Neural crest cell (in vitro differentiated cells): ENCODE measurements at regions not wholly inside any gene's neighbourhood (a gene's known extent, or its start where the extent isn't known, plus 50 kb on each side); places are given as distances from the start of the nearest gene placed in this dataset.

Experiments used
- DNase-seq: peaks from one replicate; pipeline ENCODE4 v3.0.0; 2021; ENCODE audit warnings: low read depth, mixed read lengths, low spot score
- H3K27ac Mint-ChIP-seq: one replicate; pipeline ENCODE4 v1.8.0; 2021; ENCODE audit warnings: mild to moderate bottlenecking, mixed read lengths; ENCODE audit not compliant: unreplicated experiment
- H3K27me3 Mint-ChIP-seq: 2 replicates; pipeline ENCODE4 v1.8.0; 2021; ENCODE audit warnings: low read depth, mild to moderate bottlenecking, mixed read lengths
- H3K36me3 Mint-ChIP-seq: 2 replicates; pipeline ENCODE4 v1.8.0; 2021; ENCODE audit warnings: low read depth, mild to moderate bottlenecking, mixed read lengths
- H3K4me1 Mint-ChIP-seq: 2 replicates; pipeline ENCODE4 v1.8.0; 2021; ENCODE audit warnings: mixed read lengths
- H3K4me3 Mint-ChIP-seq: one replicate; pipeline ENCODE4 v1.8.0; 2021; ENCODE audit warnings: mild to moderate bottlenecking, mixed read lengths
- H3K9me3 Mint-ChIP-seq: 2 replicates; pipeline ENCODE4 v1.8.0; 2021; ENCODE audit warnings: mixed read lengths
- CTCF ChIP-seq: fragments of 200-600 bp; sonication (generic); conservative IDR thresholded peaks from 2 replicates; pipeline ENCODE4 v1.5.0; 2021; ENCODE audit warnings: antibody characterized with exemption, mild to moderate bottlenecking

DNA sequence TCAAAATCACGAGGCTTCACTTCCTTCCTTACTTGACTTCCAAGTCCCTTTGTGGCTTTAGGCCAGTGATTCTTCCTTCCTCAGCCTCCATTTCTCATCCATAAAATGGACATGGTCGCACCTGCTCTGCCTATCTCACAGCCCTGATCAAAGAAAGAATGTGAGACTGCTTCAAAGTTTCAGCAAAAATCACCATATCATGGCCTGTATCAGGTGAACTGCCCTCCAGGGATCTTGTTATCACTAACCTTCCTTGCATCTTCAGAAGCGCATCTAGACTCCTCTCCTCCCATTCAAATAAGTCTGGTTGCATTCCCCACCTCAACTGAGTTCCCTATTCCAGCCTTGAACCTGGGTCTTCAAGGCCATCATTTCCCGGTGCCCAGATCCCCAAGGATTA, 96.5 kb downstream of the TTC32 start:
- TF ChIP-seq CTCF: no peak
- no peak overlapping the region for H3K4me3 Mint-ChIP-seq
- H3K27ac Mint-ChIP-seq: peak overlapping the region; percentile 63
- DNase-seq: no peak
- no peaks in the 10 kb centered on the region for H3K9me3 Mint-ChIP-seq
- no peaks in the 10 kb centered on the region for H3K4me1 Mint-ChIP-seq
- H3K27me3 Mint-ChIP-seq: no peaks in the 10 kb centered on the region
- H3K36me3 Mint-ChIP-seq: no peaks in the 10 kb centered on the region

DNA sequence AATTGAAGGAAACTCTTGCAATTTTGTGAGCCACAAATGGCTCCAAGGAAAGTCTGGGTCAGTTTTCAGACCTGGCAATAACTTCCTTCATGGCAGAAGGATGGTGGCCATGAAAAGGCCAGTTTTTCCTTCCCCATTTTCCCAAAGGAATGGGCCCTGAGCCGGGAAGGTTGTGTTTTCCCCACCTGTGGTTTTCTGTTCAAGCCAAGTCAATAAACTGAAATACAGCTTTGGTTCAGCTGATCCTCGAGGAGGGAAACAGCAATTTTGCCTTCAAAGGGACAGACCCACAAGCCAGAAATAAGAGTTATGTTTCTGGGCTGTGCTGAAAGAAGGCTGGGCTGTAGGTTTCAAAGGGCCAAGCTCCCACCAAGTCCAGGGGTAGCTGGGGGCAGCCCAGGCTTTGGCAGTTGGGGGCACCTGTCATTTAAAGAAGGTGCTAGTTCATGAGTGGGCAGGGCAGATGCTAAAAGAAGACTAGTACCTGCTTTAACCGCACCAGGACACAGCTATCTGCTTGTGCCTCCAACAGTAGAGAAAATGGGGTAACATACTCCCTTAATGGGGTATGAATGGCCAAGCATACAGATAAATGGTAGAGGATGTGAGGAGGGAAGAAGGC, 97.0 kb downstream of the TTC32 start:
- no peak for TF ChIP-seq CTCF
- no peaks in the 10 kb centered on the region for H3K36me3 Mint-ChIP-seq
- H3K9me3 Mint-ChIP-seq: no peaks in the 10 kb centered on the region
- DNase-seq: no peak
- H3K4me1 Mint-ChIP-seq: no peaks in the 10 kb centered on the region
- H3K27ac Mint-ChIP-seq: no peak overlapping the region
- H3K27me3 Mint-ChIP-seq: no peaks in the 10 kb centered on the region
- no peak overlapping the region for H3K4me3 Mint-ChIP-seq

- Mint-ChIP-seq H3K4me1 (no peaks in the 10 kb centered on the region), H3K36me3 (no peaks in the 10 kb centered on the region), H3K27me3 (no peaks in the 10 kb centered on the region), H3K27ac (no peak overlapping the region), H3K4me3 (no peak overlapping the region), H3K9me3 (no peaks in the 10 kb centered on the region)
- no peak for DNase-seq
- TF ChIP-seq CTCF: no peak
These were observed 99.5 kb downstream of the TTC32 start for GRCh38 chr2:19802086-19802841.

DNA sequence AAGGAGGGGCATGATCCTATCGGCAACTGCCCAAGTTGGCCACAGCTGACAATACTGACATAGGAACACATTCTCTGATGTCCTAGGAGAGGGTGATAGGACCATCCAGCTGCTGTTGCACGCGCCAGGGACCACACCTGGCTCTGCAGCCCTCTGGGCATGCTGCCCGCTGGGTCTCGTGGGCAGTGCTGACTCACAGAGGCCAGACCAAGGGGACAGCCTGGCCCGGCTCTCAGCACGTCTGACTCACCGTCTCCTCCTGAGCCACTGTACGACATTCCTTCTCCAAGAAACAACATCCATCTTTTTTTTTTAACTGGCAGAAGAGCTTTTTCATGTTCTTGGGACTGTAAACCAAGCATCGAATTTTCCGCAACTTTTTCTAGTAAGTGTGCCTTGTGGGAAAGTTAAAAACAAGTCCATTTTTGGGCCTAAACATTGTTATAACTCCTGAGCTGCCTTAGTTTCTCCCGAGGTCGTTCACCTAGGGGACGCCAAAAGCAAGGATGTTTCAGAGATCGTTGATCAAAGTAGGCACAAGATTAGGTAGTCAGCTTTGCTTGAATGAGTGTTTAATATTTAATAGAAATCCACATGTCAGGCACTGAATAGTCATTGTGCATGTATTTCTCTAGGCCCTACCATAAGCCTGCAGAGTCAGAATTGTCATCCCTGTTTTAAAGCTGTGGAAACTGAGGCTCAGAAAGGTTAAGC, 100.3 kb downstream of the TTC32 start:
- no peaks in the 10 kb centered on the region for H3K36me3 Mint-ChIP-seq
- H3K4me3 Mint-ChIP-seq: no peak overlapping the region
- no peak for TF ChIP-seq CTCF
- DNase-seq: no peak
- H3K27me3 Mint-ChIP-seq: no peaks in the 10 kb centered on the region
- no peak overlapping the region for H3K27ac Mint-ChIP-seq
- no peaks in the 10 kb centered on the region for H3K9me3 Mint-ChIP-seq
- no peaks in the 10 kb centered on the region for H3K4me1 Mint-ChIP-seq

DNA sequence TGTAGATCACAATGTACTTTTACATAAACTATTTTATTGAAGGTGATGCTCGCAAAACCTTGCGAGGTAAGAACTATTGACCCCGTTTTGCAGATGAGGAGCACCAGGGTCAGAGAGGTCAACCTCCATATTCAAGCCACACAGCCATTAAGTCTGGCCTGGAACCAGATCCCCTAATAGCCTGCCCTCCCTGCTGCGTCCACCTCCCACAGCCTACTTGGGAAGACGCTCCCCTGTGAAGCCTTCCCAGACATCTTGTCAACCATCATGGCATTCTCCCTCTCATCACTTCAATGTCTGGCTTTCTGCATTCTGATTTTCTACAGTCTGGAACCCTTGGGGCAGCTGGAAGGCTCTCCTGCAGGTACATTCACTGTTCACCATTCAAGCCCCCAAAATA, 101.0 kb downstream of the TTC32 start:
- H3K4me3 Mint-ChIP-seq: no peak overlapping the region
- no peaks in the 10 kb centered on the region for H3K4me1 Mint-ChIP-seq
- no peaks in the 10 kb centered on the region for H3K9me3 Mint-ChIP-seq
- no peak for TF ChIP-seq CTCF
- no peaks in the 10 kb centered on the region for H3K36me3 Mint-ChIP-seq
- H3K27me3 Mint-ChIP-seq: no peaks in the 10 kb centered on the region
- no peak overlapping the region for H3K27ac Mint-ChIP-seq
- no peak for DNase-seq
